CD4-positive, alpha-beta T cell (primary cell): ENCODE measurements at regions not wholly inside any gene's neighbourhood (a gene's known extent, or its start where the extent isn't known, plus 50 kb on each side); places are given as distances from the start of the nearest gene placed in this dataset.

ENCODE experiments used
- ATAC-seq: fragments of 200-7000 bp; cut with Tn5 transposase; one replicate; pipeline ENCODE4 v1.10.0; 2022; ENCODE audit warnings: mild to moderate bottlenecking; ENCODE audit not compliant: poor library complexity
- CTCF ChIA-PET: fragments of 350-600 bp; sonication (Branson Sonifier 250); formaldehyde crosslinking; loops from one replicate; lab custom pipeline; 2021; ENCODE audit warnings: antibody characterized with exemption, inconsistent platforms; lab: Charles Lee
- POLR2A ChIA-PET: fragments of 350-600 bp; sonication (Branson Sonifier 250); formaldehyde crosslinking; loops from one replicate; lab custom pipeline; 2021; ENCODE audit warnings: antibody characterized with exemption, inconsistent platforms; lab: Charles Lee
- DNase-seq, 14 experiments: peaks; one replicate each; pipeline ENCODE4 v3.0.0-alpha.2; 2013 to 2020; ENCODE audit warnings: mixed read lengths in 2 of 14
- H3K27ac ChIP-seq, 2 donors: one replicate each; pipeline versions ENCODE4 v1.5.1 to v1.7.0; 2013; ENCODE audit warnings: low read length in 2 of 2, low read depth in 1 of 2, mild to moderate bottlenecking in 1 of 2
- H3K27me3 ChIP-seq, 2 experiments: 1 replicate in 1 of 2; 2 replicates in 1 of 2; pipeline versions ENCODE4 v1.6.1 to v1.7.0; 2013; ENCODE audit warnings: low read length in 2 of 2, control low read depth in 1 of 2, mild to moderate bottlenecking in 1 of 2, moderate library complexity in 1 of 2; ENCODE audit not compliant: insufficient read depth in 2 of 2, control insufficient read depth in 1 of 2
- H3K36me3 ChIP-seq: one replicate; pipeline ENCODE4 v1.6.1; 2013; ENCODE audit warnings: low read length, control low read depth; ENCODE audit not compliant: insufficient read depth
- H3K4me1 ChIP-seq: one replicate; pipeline ENCODE4 v1.6.1; 2013; ENCODE audit warnings: low read length, control low read depth; ENCODE audit not compliant: insufficient read depth
- H3K4me3 ChIP-seq: one replicate; pipeline ENCODE4 v1.5.1; 2013; ENCODE audit warnings: mild to moderate bottlenecking, low read length, moderate library complexity
- H3K9me3 ChIP-seq, 2 experiments: 1 replicate in 1 of 2; 2 replicates in 1 of 2; pipeline versions ENCODE4 v1.6.1 to v1.7.0; 2013; ENCODE audit warnings: low read length in 2 of 2, mild to moderate bottlenecking in 2 of 2, control low read depth in 1 of 2, moderate library complexity in 1 of 2; ENCODE audit not compliant: control insufficient read depth in 1 of 2, insufficient read depth in 1 of 2
- H3K27ac Mint-ChIP-seq: one replicate; pipeline ENCODE4 v1.8.0; 2020; ENCODE audit warnings: mixed read lengths
- H3K27me3 Mint-ChIP-seq: one replicate; pipeline ENCODE4 v1.8.0; 2021; ENCODE audit warnings: mixed read lengths
- H3K36me3 Mint-ChIP-seq: one replicate; pipeline ENCODE4 v1.8.0; 2021; ENCODE audit warnings: low read depth, mixed read lengths
- H3K4me1 Mint-ChIP-seq: one replicate; pipeline ENCODE4 v1.8.0; 2021; ENCODE audit warnings: low read depth, mixed read lengths
- H3K4me3 Mint-ChIP-seq: one replicate; pipeline ENCODE4 v1.8.0; 2020; ENCODE audit warnings: mild to moderate bottlenecking, mixed read lengths
- H3K9me3 Mint-ChIP-seq: one replicate; pipeline ENCODE4 v1.8.0; 2020; ENCODE audit warnings: mixed read lengths
- CTCF ChIP-seq: fragments of 200-600 bp; IDR thresholded peaks from one replicate; pipeline ENCODE4 v1.8.0; 2022; ENCODE audit warnings: antibody characterized with exemption, mild to moderate bottlenecking
- intact Hi-C, 2 experiments: fragments of 100-400 bp; cut with DNase I in 1 of 2; cut with micrococcal nuclease in 1 of 2; formaldehyde crosslinking; loops; one replicate each; pipeline versions ENCODE4 v1.15.1 to v1.9.0; 2023 to 2025; cut with DNase I, micrococcal nuclease

GRCh38 chr4:154942176-154942575 lies 161.1 kb downstream of the RBM46 start:
- H3K27ac ChIP-seq, result no peak overlapping the region
- ChIA-PET CTCF (no interaction called here), POLR2A (no interaction called here)
- Mint-ChIP-seq H3K4me3 (no peak overlapping the region), H3K9me3 (no peaks in the 10 kb centered on the region), H3K4me1 (no peaks in the 10 kb centered on the region), H3K27ac (no peak overlapping the region), H3K36me3 (no peaks in the 10 kb centered on the region), H3K27me3 (peaks cover 6% of the 10 kb centered on the region)
- no peak overlapping the region for H3K4me3 ChIP-seq
- no peak for DNase-seq
- TF ChIP-seq CTCF, result no peak
- H3K9me3 ChIP-seq, result no peaks in the 10 kb centered on the region
- H3K27me3 ChIP-seq, result no peaks in the 10 kb centered on the region
- H3K4me1 ChIP-seq, result no peaks in the 10 kb centered on the region
- no peaks in the 10 kb centered on the region for H3K36me3 ChIP-seq
- ATAC-seq, result no peak
- intact Hi-C loops, result no loop called here

GRCh38 chr4:154944996-154945395 lies 163.9 kb downstream of the RBM46 start:
- Mint-ChIP-seq H3K4me3 (no peak overlapping the region), H3K27me3 (no peaks in the 10 kb centered on the region), H3K36me3 (no peaks in the 10 kb centered on the region), H3K4me1 (no peaks in the 10 kb centered on the region), H3K27ac (no peak overlapping the region), H3K9me3 (peaks cover 1% of the 10 kb centered on the region)
- DNase-seq (no peak), ATAC-seq (no peak)
- Histone ChIP-seq H3K27me3 (no peaks in the 10 kb centered on the region), H3K27ac (no peak overlapping the region), H3K9me3 (no peaks in the 10 kb centered on the region), H3K4me1 (no peaks in the 10 kb centered on the region), H3K36me3 (no peaks in the 10 kb centered on the region), H3K4me3 (no peak overlapping the region)
- intact Hi-C loops, result no loop called here
- CTCF ChIA-PET, result no interaction called here
- no peak for TF ChIP-seq CTCF
- POLR2A ChIA-PET, result no interaction called here

- TF ChIP-seq CTCF, result no peak
- no peaks in the 10 kb centered on the region for H3K27me3 Mint-ChIP-seq
- H3K4me3 Mint-ChIP-seq, result no peak overlapping the region
- Histone ChIP-seq H3K9me3 (no peaks in the 10 kb centered on the region), H3K36me3 (no peaks in the 10 kb centered on the region), H3K27me3 (no peaks in the 10 kb centered on the region), H3K27ac (no peak overlapping the region), H3K4me1 (no peaks in the 10 kb centered on the region), H3K4me3 (no peak overlapping the region)
- H3K9me3 Mint-ChIP-seq, result peaks cover 8% of the 10 kb centered on the region
- ATAC-seq (no peak), DNase-seq (no peak)
- intact Hi-C loops, result no loop called here
- CTCF ChIA-PET, result no interaction called here
- POLR2A ChIA-PET, result no interaction called here
- H3K4me1 Mint-ChIP-seq, result no peaks in the 10 kb centered on the region
- H3K36me3 Mint-ChIP-seq, result no peaks in the 10 kb centered on the region
- no peak overlapping the region for H3K27ac Mint-ChIP-seq
These were observed 165.0 kb downstream of the RBM46 start for GRCh38 chr4:154946113-154946512.
